ENCODE measurements at regions not wholly inside any gene's neighbourhood (a gene's known extent, or its start where the extent isn't known, plus 50 kb on each side); places are given as distances from the start of the nearest gene placed in this dataset.
"Not testable (repeated sequence)": the region's sequence is repeated elsewhere in the genome, so short reads cannot be mapped to it uniquely, and the experiment has no call there.

DNA sequence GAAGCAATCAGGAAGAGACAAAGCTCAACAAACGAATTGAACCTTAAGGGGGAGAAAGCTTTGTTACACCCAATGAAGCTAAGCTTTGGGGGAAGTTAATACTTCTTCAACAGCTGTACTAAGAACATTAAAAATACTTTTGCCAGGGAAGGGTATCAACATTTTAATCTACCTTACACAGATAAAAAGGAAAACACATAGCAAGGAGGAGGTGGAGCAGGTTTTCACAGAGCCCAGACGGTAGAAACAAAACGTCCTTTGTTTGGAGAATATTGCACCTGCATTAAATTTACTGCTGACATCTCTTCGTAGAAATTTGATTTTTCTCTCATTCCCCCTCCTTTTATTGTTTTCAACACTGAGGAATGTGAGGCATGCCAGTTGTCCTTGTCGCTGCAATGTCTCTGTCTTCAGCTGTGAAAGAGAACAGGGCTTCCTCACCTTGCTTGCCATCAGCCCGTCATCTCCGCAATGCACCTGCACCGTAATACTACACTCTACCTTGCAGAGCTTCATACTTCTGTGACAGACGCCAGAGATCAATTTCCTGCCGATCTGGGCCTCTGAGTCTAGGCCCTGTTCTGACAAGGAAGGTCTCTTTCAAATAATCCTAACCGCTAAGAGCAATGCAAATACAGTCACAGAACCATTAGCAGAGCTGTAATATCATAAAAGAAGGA, 270.8 kb downstream of the SPRY2 start:
- H3K27ac Mint-ChIP-seq = no peak overlapping the region
- TF ChIP-seq, protein P1, sequence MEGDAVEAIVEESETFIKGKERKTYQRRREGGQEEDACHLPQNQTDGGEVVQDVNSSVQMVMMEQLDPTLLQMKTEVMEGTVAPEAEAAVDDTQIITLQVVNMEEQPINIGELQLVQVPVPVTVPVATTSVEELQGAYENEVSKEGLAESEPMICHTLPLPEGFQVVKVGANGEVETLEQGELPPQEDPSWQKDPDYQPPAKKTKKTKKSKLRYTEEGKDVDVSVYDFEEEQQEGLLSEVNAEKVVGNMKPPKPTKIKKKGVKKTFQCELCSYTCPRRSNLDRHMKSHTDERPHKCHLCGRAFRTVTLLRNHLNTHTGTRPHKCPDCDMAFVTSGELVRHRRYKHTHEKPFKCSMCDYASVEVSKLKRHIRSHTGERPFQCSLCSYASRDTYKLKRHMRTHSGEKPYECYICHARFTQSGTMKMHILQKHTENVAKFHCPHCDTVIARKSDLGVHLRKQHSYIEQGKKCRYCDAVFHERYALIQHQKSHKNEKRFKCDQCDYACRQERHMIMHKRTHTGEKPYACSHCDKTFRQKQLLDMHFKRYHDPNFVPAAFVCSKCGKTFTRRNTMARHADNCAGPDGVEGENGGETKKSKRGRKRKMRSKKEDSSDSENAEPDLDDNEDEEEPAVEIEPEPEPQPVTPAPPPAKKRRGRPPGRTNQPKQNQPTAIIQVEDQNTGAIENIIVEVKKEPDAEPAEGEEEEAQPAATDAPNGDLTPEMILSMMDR (IDR thresholded peaks at IDR 0.05; ENCODE audit: unreplicated experiment in 3 of 3) = no peak
- peaks cover 8% of the 10 kb centered on the region for H3K4me1 Mint-ChIP-seq
- H3K4me3 Mint-ChIP-seq = no peak overlapping the region
- H3K27me3 Mint-ChIP-seq (ENCODE audit: low read depth) = no peaks in the 10 kb centered on the region
- H3K36me3 Mint-ChIP-seq (ENCODE audit: low read depth) = no peaks in the 10 kb centered on the region
- H3K9me3 Mint-ChIP-seq = no peaks in the 10 kb centered on the region

DNA sequence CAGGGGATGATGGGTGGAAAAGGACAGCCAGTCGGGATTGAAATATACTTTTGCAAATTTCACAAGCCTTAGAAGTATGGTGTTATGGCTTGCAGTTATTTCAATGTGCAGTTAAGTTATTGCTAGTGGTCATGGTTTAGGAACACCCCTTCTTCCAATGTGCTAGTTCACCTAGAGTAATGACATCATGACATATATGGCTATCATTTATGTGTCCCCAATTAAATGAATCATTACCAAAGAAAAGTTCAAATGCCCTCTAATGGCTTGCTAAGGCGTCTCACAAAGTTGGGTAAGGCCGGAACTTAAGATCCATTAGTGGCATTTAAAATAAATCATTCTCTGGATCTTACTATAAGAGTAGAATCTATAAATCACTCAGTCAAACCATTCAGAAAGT, 271.6 kb downstream of the SPRY2 start:
- Mint-ChIP-seq H3K27ac (no peak overlapping the region), H3K4me3 (no peak overlapping the region), H3K9me3 (no peaks in the 10 kb centered on the region), H3K36me3 (ENCODE audit: low read depth) (no peaks in the 10 kb centered on the region), H3K4me1 (peaks cover 8% of the 10 kb centered on the region), H3K27me3 (ENCODE audit: low read depth) (no peaks in the 10 kb centered on the region)
- TF ChIP-seq, protein P1 (IDR thresholded peaks at IDR 0.05; ENCODE audit: unreplicated experiment in 3 of 3) = no peak

- Mint-ChIP-seq H3K27me3 (ENCODE audit: low read depth) (no peaks in the 10 kb centered on the region), H3K4me1 (peaks cover 8% of the 10 kb centered on the region), H3K4me3 (no peak overlapping the region), H3K9me3 (peaks cover 20% of the 10 kb centered on the region), H3K27ac (no peak overlapping the region), H3K36me3 (ENCODE audit: low read depth) (peaks cover 3% of the 10 kb centered on the region)
- TF ChIP-seq, protein P1 (IDR thresholded peaks at IDR 0.05; ENCODE audit: unreplicated experiment in 3 of 3) = no peak
These were observed 274.9 kb downstream of the SPRY2 start for GRCh38 chr13:80065996-80066395.

- H3K36me3 Mint-ChIP-seq (ENCODE audit: low read depth); H3K27me3 Mint-ChIP-seq (ENCODE audit: low read depth); H3K4me3 Mint-ChIP-seq; H3K27ac Mint-ChIP-seq; H3K4me1 Mint-ChIP-seq: not testable (repeated sequence)
- peaks cover 34% of the 10 kb centered on the region for H3K9me3 Mint-ChIP-seq
These were observed 278.5 kb downstream of the SPRY2 start for GRCh38 chr13:80062416-80062815.

DNA sequence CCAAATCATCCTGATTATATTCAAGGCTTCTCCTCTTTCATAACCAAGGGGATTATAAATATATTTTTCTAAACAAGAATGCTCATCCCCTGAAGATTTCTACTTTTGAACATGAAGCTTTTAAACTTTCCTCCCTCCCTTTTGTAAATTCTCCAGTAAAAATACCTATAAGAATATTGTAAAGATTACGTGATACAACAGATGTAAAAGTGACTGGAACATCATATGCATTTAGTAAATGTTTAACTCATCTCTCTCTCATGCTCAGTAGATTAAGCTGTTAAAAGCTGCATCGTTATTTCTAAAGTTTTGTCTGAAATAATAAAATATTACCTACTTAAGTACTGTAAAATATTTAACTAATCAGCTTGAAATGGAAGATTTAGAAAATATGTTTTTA, 281.1 kb downstream of the SPRY2 start:
- Mint-ChIP-seq H3K27ac (no peak overlapping the region), H3K4me3 (no peak overlapping the region), H3K36me3 (ENCODE audit: low read depth) (peaks cover 7% of the 10 kb centered on the region), H3K27me3 (ENCODE audit: low read depth) (no peaks in the 10 kb centered on the region), H3K4me1 (peaks cover 10% of the 10 kb centered on the region), H3K9me3 (peaks cover 36% of the 10 kb centered on the region)
- TF ChIP-seq, protein P1 (IDR thresholded peaks at IDR 0.05; ENCODE audit: unreplicated experiment in 3 of 3) = no peak

DNA sequence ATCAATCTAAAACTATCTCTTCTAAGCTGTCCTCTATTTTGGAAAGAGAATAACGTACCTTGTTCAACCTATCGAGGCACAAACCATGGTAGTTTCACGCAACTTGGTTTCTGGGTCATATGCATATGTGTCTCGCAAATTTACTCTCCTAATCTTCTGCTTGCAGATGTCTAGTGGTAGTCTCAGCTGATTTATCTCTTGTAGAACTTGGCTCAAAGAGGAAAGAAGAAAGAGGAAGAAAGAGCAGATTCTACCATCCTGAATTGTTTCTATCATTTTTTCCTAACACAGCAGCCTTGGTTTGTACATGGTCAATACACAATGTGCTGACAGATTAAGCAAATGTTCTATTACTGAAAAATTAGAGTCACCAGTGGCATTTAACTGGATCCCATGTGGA, 282.3 kb downstream of the SPRY2 start:
- Mint-ChIP-seq H3K27ac (no peak overlapping the region), H3K36me3 (ENCODE audit: low read depth) (peaks cover 7% of the 10 kb centered on the region), H3K27me3 (ENCODE audit: low read depth) (no peaks in the 10 kb centered on the region), H3K9me3 (peaks cover 33% of the 10 kb centered on the region), H3K4me1 (peaks cover 10% of the 10 kb centered on the region), H3K4me3 (no peak overlapping the region)
- TF ChIP-seq, protein P1 (IDR thresholded peaks at IDR 0.05; ENCODE audit: unreplicated experiment in 3 of 3) = no peak

Measured in nephron (organoid).